Ecto neural progenitor cell (in vitro differentiated cells): ENCODE measurements at regions not wholly inside any gene's neighbourhood (a gene's known extent, or its start where the extent isn't known, plus 50 kb on each side); places are given as distances from the start of the nearest gene placed in this dataset.

ENCODE experiments used
- DNase-seq: peaks from one replicate; pipeline ENCODE4 v3.0.0-alpha.2; 2018; ENCODE audit warnings: low spot score

- DNase-seq: no peak
These were observed 806.2 kb upstream of the WWC1 start for GRCh38 chr5:167485061-167485774.

GRCh38 chr5:167488371-167488770 is 803.1 kb upstream of the WWC1 start:
- DNase-seq: no peak

GRCh38 chr5:167489202-167489601 is 802.2 kb upstream of the WWC1 start:
- no peak for DNase-seq

GRCh38 chr5:167503926-167504720 is 787.3 kb upstream of the WWC1 start:
- no peak for DNase-seq

- no peak for DNase-seq
These were observed 783.8 kb upstream of the WWC1 start for GRCh38 chr5:167507463-167508233.

- no peak for DNase-seq
These were observed 782.4 kb upstream of the WWC1 start for GRCh38 chr5:167509076-167509475.

GRCh38 chr5:167511276-167511675 is 780.2 kb upstream of the WWC1 start:
- no peak for DNase-seq

GRCh38 chr5:167512111-167512510 is 779.3 kb upstream of the WWC1 start:
- DNase-seq: no peak

GRCh38 chr5:167513381-167513780 is 778.1 kb upstream of the WWC1 start:
- no peak for DNase-seq

- DNase-seq: no peak
These were observed 777.0 kb upstream of the WWC1 start for GRCh38 chr5:167514461-167514860.

GRCh38 chr5:167525004-167525403 is 766.4 kb upstream of the WWC1 start:
- no peak for DNase-seq

GRCh38 chr5:167528651-167529050 is 762.8 kb upstream of the WWC1 start:
- no peak for DNase-seq

GRCh38 chr5:167530548-167530947 is 760.9 kb upstream of the WWC1 start:
- DNase-seq: no peak

GRCh38 chr5:167533814-167534795 is 757.3 kb upstream of the WWC1 start:
- DNase-seq: no peak

GRCh38 chr5:167539747-167540146 is 751.7 kb upstream of the WWC1 start:
- no peak for DNase-seq

- no peak for DNase-seq
These were observed 745.2 kb upstream of the WWC1 start for GRCh38 chr5:167546270-167546669.

GRCh38 chr5:167552356-167552755 is 739.1 kb upstream of the WWC1 start:
- no peak for DNase-seq

- no peak for DNase-seq
These were observed 737.9 kb upstream of the WWC1 start for GRCh38 chr5:167553511-167553910.

GRCh38 chr5:167554564-167555290 is 736.7 kb upstream of the WWC1 start:
- DNase-seq: no peak

GRCh38 chr5:167555565-167556166 is 735.8 kb upstream of the WWC1 start:
- no peak for DNase-seq
